ENCODE measurements at regions not wholly inside any gene's neighbourhood (a gene's known extent, or its start where the extent isn't known, plus 50 kb on each side); places are given as distances from the start of the nearest gene placed in this dataset.

DNA sequence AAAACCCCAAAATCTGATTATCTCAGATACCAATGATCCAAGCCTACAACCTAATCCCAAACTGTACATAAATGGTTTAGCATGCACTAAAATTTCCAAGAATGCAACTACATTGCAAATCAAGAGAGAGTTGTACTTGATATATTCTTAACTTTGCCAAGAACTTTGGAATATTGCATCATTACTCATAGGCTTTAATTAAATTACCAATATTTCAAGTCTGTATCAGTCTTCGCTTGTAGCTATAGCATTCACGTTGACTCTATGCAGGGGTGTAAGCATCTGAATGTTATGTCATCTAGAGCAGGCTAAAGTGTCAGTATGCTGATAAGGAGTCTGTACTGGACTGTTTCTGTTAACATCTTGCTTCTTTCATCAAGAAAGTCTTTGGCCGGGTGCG lies 56.3 kb downstream of the FOXI3 start:
- no peak for TF ChIP-seq RAD21 (IDR thresholded peaks at IDR 0.05; ENCODE audit: low read depth)
- no peak for TF ChIP-seq REST (IDR thresholded peaks at IDR 0.05; ENCODE audit: low read depth)
- no peak for TF ChIP-seq TAF1 (IDR thresholded peaks at IDR 0.05; ENCODE audit: low read depth)
- TF ChIP-seq FOXM1 (IDR thresholded peaks at IDR 0.05; ENCODE audit: borderline replicate concordance, low read depth) = no peak
- no peak for TF ChIP-seq CEBPB (IDR thresholded peaks at IDR 0.05)
- TF ChIP-seq TCF12 (IDR thresholded peaks at IDR 0.05; ENCODE audit: low read depth) = no peak
- TF ChIP-seq, protein P1, sequence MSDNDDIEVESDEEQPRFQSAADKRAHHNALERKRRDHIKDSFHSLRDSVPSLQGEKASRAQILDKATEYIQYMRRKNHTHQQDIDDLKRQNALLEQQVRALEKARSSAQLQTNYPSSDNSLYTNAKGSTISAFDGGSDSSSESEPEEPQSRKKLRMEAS (IDR thresholded peaks at IDR 0.05) = no peak
- no peak for TF ChIP-seq TEAD4 (IDR thresholded peaks at IDR 0.05)
